GM19025 (cell line): ENCODE measurements at regions not wholly inside any gene's neighbourhood (a gene's known extent, or its start where the extent isn't known, plus 50 kb on each side); places are given as distances from the start of the nearest gene placed in this dataset.
"Not testable (repeated sequence)": the region's sequence is repeated elsewhere in the genome, so short reads cannot be mapped to it uniquely, and the experiment has no call there.

Experiments
- ATAC-seq: cut with Tn5 transposase; IDR thresholded peaks from one replicate; pipeline ENCODE4 v1.9.1; 2021; ENCODE audit warnings: mild to moderate bottlenecking, low read depth, moderate library complexity; ENCODE audit not compliant: unreplicated experiment

- no peak for ATAC-seq
Measured at GRCh38 chr13:76000131-76000530, 364.0 kb downstream of the LMO7 start.

GRCh38 chr13:75996582-75996981, 360.5 kb downstream of the LMO7 start:
- ATAC-seq = no peak

- no peak for ATAC-seq
Measured at GRCh38 chr13:75995966-75996365, 359.8 kb downstream of the LMO7 start.

- ATAC-seq = no peak
Measured at GRCh38 chr13:75993823-75994222, 357.7 kb downstream of the LMO7 start.

GRCh38 chr13:75993241-75993640, 357.1 kb downstream of the LMO7 start:
- ATAC-seq = no peak

GRCh38 chr13:75986818-75987217, 350.7 kb downstream of the LMO7 start:
- peak; percentile 85 for ATAC-seq

- ATAC-seq = no peak
Measured at GRCh38 chr13:75985132-75985531, 349.0 kb downstream of the LMO7 start.

- no peak for ATAC-seq
Measured at GRCh38 chr13:75978818-75979217, 342.7 kb downstream of the LMO7 start.

- no peak for ATAC-seq
Measured at GRCh38 chr13:75968103-75968838, 332.1 kb downstream of the LMO7 start.

GRCh38 chr13:75963302-75963701, 327.2 kb downstream of the LMO7 start:
- ATAC-seq = no peak

GRCh38 chr13:75961911-75962310, 325.8 kb downstream of the LMO7 start:
- ATAC-seq = no peak

GRCh38 chr13:75960538-75960994, 324.4 kb downstream of the LMO7 start:
- ATAC-seq = peak; percentile 93

- no peak for ATAC-seq
Measured at GRCh38 chr13:75959861-75960481, 323.8 kb downstream of the LMO7 start.

GRCh38 chr13:75953589-75953988, 317.5 kb downstream of the LMO7 start:
- ATAC-seq = not testable (repeated sequence)

- no peak for ATAC-seq
Measured at GRCh38 chr13:75947448-75947847, 311.3 kb downstream of the LMO7 start.

GRCh38 chr13:75946536-75947284, 310.6 kb downstream of the LMO7 start:
- ATAC-seq = no peak

GRCh38 chr13:75945841-75946482, 309.8 kb downstream of the LMO7 start:
- no peak for ATAC-seq

GRCh38 chr13:75938811-75939560, 302.9 kb downstream of the LMO7 start:
- no peak for ATAC-seq

- ATAC-seq = no peak
Measured at GRCh38 chr13:75936791-75937190, 300.7 kb downstream of the LMO7 start.

- no peak for ATAC-seq
Measured at GRCh38 chr13:75935805-75936204, 299.7 kb downstream of the LMO7 start.
